K562 (cell line): ENCODE measurements at regions not wholly inside any gene's neighbourhood (a gene's known extent, or its start where the extent isn't known, plus 50 kb on each side); places are given as distances from the start of the nearest gene placed in this dataset.

Experiments used
- HCFC1 ChIP-seq: IDR thresholded peaks from 2 replicates; pipeline ENCODE4 v1.6.1; 2012; ENCODE audit warnings: low read depth, low read length, improper control_type of control experiment
- TF ChIP-seq, protein P1 (sequence below): fragments of 450-650 bp; formaldehyde crosslinking; IDR thresholded peaks from 2 replicates; pipeline ENCODE4 v1.4.0; 2022; ENCODE audit warnings: missing genetic modification characterization

DNA sequence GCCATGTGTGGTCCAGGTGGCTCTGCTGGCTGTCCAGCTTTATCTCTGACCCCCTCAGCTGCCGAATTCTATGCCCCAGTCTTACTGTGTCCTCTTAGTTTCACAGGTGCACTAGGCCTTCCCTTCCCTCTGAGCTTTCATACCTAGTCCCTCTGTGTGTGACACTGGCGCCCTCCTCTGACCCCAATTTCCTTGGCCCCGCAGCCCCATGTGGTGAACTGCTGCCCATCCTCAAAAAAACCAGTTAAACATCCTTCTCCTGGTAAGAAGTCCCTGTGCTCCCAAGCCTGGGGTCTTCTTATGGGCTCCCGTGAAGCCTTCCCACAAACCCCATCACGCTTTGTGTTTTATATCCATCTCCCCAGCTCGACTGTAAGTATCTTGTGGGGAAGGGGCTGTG, 93.9 kb upstream of the TSPAN2 start:
- no peak for TF ChIP-seq HCFC1
- TF ChIP-seq, protein P1, sequence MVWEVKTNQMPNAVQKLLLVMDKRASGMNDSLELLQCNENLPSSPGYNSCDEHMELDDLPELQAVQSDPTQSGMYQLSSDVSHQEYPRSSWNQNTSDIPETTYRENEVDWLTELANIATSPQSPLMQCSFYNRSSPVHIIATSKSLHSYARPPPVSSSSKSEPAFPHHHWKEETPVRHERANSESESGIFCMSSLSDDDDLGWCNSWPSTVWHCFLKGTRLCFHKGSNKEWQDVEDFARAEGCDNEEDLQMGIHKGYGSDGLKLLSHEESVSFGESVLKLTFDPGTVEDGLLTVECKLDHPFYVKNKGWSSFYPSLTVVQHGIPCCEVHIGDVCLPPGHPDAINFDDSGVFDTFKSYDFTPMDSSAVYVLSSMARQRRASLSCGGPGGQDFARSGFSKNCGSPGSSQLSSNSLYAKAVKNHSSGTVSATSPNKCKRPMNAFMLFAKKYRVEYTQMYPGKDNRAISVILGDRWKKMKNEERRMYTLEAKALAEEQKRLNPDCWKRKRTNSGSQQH (CRISPR knock-in tag) = no peak
